GM10266 (cell line): ENCODE measurements at regions not wholly inside any gene's neighbourhood (a gene's known extent, or its start where the extent isn't known, plus 50 kb on each side); places are given as distances from the start of the nearest gene placed in this dataset.

Experiments
- DNase-seq: peaks from one replicate; pipeline ENCODE4 v3.0.0; 2012; ENCODE audit errors: extremely low spot score
- TF ChIP-seq, protein P1 (sequence below): IDR thresholded peaks from 2 replicates; pipeline ENCODE4 v1.5.1; 2012; ENCODE audit warnings: mild to moderate bottlenecking, low read depth; ENCODE audit not compliant: control insufficient read depth, insufficient read depth; ENCODE audit errors: missing control alignments

DNA sequence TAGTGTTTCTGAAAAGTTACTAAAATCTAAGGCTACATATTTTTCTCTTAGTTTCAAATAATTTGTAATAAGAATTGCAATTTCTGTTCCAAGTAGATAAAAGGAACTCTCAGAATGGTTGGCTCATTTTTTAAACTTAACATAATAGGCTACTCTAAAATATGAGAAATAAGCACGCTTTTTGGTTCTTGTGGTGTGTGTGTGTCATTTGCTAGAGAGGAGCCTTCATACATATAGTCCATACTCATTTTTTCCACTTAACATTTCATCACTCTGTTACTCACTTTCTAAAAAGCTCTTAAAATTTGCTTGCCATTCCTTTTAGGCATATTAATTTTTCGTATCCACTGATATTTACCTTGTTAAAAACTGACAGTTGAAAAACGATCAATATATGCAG, 74.0 kb upstream of the VWDE start:
- no peak for DNase-seq
- TF ChIP-seq, protein P1, sequence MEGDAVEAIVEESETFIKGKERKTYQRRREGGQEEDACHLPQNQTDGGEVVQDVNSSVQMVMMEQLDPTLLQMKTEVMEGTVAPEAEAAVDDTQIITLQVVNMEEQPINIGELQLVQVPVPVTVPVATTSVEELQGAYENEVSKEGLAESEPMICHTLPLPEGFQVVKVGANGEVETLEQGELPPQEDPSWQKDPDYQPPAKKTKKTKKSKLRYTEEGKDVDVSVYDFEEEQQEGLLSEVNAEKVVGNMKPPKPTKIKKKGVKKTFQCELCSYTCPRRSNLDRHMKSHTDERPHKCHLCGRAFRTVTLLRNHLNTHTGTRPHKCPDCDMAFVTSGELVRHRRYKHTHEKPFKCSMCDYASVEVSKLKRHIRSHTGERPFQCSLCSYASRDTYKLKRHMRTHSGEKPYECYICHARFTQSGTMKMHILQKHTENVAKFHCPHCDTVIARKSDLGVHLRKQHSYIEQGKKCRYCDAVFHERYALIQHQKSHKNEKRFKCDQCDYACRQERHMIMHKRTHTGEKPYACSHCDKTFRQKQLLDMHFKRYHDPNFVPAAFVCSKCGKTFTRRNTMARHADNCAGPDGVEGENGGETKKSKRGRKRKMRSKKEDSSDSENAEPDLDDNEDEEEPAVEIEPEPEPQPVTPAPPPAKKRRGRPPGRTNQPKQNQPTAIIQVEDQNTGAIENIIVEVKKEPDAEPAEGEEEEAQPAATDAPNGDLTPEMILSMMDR, result no peak

DNA sequence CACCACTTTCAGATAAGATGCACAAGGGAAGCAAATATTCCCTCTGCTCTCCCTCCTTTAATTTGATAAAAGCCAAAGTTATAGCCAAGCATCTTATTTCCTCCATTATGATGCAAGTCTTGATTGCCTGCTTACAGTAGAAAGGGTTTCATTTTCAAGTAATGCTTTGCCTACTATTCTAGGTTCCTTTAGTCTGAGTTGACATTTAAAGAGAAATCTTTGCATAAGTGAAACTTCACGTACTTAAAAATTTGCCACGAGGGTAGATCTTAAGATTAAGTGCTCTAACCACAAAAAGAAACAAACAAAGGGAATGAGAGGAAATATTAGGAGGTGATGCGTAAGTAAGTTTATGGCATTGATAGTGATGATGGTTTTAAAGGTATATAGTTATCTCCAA, 78.1 kb upstream of the VWDE start:
- TF ChIP-seq, protein P1, result no peak
- no peak for DNase-seq

DNA sequence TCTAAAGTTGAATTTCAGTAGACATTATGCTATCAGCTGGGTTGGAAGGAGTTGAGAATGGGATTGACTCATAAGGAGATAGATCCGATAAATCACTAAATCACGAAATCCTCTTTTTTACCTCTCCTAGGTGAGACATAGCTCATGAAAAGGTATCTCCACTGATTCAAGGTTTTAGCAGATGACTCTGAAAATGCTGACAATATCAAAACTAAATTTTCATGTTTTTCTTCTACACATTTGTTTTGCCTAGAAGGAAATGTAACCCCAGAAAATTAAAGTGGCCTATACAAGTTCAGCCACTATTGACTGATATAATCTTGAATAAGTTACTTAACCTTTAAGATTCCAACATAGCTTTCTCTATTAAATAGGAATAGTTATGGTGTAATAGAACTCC, 82.2 kb upstream of the VWDE start:
- TF ChIP-seq, protein P1, result no peak
- no peak for DNase-seq

DNA sequence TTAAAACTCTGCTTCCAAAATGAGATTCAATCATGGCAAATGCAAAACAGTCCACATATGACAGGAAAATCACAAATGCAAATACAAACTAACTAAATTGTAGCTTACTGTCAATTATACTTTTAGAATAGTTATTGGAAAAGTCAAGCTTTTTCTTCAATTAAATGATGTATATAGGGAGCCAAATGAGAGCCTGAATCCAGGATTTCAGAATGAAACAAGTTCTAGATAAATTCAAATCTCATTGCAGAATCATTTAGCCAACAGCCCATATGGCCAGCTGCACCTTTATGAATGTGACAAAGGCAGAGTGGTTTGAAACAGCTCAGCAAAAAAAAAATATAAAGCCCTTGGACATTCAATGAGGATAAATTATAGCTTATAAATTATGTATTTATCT, 82.2 kb upstream of the SCIN start:
- TF ChIP-seq, protein P1, result no peak
- no peak for DNase-seq

DNA sequence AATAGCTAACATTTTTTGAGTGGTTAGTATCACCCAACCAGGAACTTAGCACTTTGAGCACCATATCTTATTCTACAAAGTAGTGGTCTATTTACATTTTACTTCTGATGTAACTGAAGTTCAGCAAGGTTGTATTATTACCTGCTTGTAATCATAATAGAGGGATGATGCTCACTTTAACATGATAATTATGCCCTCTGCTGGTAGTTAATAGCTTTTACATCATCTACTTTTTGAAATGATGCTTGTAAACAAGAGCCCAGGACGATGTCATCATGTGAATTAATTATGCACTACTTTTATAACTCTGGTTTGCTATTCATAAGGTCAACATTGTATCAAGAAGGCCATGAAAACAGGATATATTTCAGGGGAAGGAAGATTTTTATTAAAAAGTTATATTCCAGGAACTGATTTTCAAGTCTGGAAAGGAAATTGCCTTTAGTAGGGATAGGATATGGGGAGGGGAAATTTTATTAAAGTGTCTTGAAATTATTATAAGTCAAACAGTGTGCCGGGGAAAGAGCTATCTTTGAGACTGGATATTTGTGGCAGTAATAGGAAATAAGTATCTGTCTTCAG, 80.3 kb upstream of the SCIN start:
- DNase-seq, result peak; percentile 21
- TF ChIP-seq, protein P1, result peak; percentile 36

DNA sequence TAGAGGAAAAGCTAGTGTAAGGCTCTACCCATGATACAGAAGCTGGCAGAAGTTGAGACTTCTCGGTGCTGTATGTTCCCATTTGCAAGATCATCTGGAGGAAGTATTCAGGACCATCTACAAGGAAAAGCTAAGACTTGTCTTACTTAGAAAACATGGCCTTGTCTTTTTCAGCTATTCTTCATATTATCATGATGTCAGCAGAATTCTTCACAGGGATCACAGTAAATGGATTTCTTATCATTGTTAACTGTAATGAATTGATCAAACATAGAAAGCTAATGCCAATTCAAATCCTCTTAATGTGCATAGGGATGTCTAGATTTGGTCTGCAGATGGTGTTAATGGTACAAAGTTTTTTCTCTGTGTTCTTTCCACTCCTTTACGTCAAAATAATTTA, 79.6 kb upstream of the SCIN start:
- no peak for DNase-seq
- TF ChIP-seq, protein P1, result no peak

DNA sequence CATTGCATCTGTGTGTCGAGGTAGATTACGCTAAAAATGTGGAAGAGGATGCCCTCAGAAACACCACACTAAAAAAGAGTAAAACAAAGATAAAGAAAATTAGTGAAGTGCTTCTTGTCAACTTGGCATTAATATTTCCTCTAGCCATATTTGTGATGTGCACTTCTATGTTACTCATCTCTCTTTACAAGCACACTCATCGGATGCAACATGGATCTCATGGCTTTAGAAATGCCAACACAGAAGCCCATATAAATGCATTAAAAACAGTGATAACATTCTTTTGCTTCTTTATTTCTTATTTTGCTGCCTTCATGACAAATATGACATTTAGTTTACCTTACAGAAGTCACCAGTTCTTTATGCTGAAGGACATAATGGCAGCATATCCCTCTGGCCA, 79.0 kb upstream of the SCIN start:
- TF ChIP-seq, protein P1, result no peak

More for the DNA sequence above, 79.0 kb upstream of the SCIN start:
- DNase-seq, result no peak
